DMS114 treated with DMSO at 0.1 percent for 48 hours (cell line): ENCODE measurements at regions not wholly inside any gene's neighbourhood (a gene's known extent, or its start where the extent isn't known, plus 50 kb on each side); places are given as distances from the start of the nearest gene placed in this dataset.
A peak's percentile ranks its signal among the peaks of the same experiment; 100 is the strongest.

Source experiments
- DNase-seq: peaks from one replicate; lab custom pipeline; 2025; ENCODE audit not compliant: unreplicated experiment; lab: John Stamatoyannopoulos, UW

DNA sequence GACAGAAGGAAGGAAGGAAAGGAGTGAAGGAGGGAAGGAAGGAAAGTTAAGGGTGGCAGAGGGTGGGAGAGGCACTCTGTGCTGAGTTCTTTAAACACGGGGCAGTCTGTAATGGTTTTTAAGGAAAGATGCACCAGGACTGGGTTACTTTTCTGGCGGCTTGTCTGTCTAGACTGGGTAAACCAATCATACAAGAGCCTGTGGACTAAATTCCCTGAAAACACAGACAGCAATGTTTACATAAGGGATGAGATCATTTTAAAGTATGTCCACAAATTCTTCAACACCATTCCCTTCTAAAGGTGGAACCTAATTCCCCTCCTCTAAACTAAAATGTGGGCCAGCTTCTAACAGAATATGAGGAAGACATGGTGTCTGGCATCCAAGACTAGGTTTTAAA lies 235.5 kb upstream of the IGF1R start:
- DNase-seq = no peak

DNA sequence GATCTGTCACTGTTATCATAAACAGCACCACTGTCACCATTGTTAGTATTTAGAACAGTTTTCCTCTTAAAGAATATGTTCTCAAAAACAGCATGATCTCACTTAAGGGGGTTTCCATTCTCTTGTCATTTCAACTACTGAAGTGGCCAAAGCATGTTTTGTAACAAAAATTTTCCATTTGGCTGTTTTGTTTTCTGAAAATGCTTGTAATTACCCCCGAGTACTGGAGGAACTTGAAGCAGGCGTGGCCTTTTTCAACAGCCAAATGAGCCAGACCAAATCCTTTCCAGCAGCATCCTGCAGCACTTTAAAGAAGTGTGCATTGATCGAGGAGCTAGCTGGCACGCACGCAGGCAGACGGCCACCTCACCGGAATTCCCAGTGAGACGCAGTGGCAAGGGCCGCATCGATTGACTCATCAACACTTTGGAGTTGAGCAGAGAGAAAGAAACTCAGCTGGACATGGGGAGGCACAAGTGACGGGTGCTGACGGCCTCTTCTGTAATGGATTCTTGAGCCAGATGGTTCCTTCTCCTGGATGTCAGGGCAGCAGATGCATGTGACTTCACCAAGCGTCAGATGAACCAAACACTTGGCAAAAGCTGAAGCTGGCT lies 234.3 kb upstream of the IGF1R start:
- DNase-seq = no peak

DNA sequence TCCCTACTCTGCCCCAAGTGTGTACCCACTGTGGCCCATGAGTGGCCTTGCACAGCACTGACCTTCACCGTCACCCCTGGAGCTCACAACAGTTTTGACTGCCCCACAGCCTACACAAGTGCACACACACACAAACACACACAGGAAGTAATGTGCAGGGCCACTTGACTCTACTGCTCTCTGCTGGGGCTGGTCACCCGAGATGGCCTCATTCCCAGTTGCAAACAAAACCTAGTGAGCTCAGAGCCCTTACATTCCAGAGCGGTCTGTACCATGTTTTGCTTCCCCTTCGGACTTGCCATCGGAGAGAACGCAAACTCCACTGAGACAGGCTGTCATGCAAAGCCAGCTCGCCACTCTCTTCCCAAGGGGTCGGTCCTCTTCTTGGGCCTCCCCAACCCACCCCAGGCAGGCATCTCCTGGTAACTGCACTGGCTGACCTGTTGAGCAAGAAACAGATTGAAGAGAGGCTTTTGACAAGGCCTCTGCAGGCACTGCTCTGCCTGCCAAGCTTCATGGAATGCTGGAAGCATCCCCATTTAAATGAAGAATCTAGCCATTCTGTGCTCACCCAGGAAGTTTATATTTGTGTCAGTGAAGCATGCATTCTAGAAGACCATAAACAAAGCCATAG lies 232.0 kb upstream of the IGF1R start:
- DNase-seq = no peak

DNA sequence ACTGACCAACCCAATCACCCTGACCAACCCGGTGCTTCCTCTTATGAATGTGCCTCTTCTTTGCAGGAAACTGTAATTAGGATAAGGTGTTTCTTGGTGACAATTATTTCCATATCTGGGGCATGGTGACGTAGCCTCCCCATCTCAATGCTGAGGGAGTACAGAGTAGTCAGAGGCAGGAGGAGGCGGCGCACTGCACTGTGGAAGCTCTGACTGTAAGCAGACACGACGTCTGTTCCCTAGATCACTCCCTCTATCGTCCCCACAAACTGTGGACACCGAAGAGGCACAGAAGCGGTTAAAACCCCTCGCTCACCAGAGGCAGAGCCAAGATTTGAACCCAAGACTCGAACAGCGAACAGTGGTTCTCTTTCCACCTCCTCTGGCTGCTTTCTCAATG lies 231.0 kb upstream of the IGF1R start:
- no peak for DNase-seq

DNA sequence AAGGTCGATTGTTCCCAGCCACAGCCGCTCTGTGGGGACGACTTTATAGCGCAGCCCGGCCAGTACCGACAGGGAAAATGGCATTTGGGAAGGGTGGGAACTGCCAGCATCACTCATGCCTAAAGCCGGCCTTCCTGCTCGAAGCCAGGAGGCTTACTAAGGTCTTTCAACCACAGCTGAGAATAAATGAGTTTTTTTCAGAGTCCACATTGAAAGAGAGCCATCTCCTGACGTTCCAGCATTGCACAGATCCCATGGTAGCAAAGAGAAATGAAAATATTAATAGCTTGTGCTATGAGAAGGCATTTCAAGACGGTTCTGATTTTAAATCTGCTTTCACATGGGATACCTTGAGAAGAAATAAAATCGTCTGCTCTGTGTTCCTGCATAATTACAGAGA lies 230.2 kb upstream of the IGF1R start:
- DNase-seq = no peak

DNA sequence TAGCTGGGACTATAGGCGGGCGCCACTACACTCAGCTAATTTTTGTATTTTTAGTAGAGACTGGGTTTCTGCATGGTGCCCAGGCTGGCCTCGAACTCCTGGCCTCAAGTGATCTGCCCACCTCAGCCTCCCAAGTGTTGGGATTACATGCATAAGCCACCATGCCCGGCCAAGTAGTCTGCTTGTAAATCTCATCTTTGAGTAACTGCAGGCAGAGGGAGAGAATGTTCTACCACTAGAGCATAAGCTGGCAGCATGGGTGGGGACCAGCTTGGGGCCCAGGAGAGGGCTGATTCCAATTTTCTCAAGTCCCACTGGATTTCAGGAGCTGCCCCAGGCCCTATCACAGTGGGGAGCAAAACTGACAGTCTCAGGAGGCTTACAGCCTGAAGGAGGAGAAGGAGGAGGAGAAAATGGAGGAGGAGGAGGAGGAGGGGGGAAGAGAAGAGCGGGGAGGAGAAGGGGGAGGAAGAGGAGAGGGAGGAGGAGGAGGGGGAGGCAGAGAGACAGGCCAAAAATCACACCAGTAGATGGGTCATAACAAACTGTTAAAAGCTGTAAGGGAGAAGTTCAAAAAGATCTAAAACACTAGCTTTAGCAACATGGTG lies 229.1 kb upstream of the IGF1R start:
- DNase-seq = no peak

DNA sequence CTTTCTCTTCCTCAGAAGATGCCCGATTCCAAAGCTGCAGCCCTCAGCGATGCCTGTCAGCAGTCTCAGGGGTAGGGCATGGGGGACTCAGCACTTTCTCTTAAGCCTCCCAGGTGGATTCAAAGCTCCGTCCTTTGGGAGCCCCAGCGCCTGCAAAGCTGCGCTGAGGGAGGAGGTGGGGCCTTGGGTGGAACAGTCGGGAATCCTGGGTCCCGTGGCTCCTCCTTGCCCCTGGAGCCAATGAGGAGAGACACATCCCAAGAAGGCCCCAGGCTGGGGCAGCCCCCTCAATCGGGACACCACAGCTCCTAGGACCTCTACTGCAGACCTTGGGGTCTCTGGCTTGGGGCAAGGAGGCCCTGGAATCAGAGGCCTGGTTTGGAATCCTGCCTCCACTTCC lies 227.5 kb upstream of the IGF1R start:
- DNase-seq = peak; percentile 42

DNA sequence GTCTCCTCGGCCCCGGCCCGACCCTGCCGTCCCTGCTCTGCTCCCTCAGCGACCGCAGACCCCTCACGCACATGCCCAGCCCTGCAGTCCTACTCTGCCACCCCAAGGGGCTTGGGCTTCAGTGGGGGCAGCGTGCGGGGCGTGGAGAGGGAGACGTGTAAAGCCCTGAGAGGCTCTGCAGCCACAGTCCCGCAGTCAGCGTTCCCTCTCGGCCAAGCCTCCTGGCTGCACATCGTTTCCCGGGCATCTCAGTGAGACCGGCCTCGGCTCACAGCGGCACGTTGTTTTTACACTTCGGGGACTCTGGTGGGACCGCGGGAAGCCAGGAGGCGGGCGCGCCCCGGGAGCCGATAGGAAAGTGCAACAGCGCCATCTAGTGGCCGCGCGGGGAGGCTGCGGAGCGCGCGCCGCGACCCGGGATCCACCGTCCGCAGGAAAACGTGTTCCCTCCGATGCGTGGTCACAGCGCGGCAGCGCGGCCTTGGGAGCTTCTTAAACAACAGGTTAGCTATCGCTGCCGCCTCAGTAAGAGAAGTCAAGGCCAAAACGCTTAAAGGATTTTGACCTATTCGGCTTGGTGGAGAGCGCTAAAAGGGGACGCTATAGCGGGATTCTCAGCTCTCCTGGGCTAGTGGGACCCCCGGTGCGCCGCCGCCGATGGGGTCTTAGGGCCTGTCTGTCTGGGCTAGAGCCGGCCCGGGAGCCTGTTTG lies 226.8 kb upstream of the IGF1R start:
- peak; percentile 34 for DNase-seq

DNA sequence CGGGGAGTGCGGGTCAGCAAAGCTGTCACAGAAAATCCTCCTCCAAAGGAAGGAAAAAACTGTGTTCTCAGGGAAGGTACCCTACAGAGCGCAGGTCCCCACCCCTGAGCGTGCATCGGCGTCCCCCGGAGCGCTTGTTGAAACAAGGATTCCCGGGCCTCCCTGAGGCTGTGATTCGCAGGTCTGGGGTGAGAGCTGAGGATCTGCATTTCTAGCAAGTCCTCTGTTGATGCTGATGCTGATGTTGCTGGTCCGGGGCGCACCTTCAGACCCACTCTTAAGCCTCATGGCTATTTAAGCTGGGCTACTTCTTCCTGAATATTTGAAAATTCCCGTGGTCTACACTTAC lies 226.2 kb upstream of the IGF1R start:
- DNase-seq = no peak

DNA sequence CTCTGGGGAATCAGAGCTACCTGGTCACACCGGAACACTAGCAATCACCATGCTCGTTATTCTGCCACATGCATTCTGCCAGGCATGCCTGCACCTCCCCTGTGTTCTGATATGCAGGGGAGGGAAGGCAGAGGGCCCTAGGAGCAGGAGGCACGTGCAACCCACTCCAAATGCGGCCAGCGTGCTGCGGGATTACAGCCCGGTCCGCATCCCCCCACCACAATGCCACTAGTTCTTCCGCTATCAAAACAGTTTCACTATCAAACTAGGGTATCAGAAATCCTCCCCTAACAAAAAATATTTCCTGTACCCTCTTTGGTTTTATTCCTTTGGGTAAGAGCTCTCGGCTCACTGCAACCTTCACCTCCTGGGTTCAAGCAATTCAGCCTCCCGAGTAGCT lies 223.2 kb upstream of the IGF1R start:
- no peak for DNase-seq

DNA sequence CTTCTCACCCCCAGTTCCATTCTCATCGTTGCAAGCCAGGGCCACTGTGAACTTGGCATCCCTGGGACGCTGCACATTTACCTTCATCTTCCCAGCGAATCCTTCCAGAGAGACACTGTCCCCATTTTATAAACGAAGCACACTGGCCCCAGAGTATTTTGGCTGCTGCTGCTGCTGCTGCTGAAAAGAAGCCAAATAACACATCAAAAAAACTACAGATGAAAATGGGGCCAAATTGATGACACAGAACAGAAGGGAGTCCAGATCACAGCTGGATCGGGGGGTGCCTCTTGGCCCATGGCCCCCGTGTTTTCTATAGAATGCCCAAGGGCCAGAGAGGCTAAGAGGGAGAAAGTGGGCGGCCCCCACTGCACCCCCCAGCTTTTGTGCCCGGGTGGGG lies 221.0 kb upstream of the IGF1R start:
- no peak for DNase-seq

DNA sequence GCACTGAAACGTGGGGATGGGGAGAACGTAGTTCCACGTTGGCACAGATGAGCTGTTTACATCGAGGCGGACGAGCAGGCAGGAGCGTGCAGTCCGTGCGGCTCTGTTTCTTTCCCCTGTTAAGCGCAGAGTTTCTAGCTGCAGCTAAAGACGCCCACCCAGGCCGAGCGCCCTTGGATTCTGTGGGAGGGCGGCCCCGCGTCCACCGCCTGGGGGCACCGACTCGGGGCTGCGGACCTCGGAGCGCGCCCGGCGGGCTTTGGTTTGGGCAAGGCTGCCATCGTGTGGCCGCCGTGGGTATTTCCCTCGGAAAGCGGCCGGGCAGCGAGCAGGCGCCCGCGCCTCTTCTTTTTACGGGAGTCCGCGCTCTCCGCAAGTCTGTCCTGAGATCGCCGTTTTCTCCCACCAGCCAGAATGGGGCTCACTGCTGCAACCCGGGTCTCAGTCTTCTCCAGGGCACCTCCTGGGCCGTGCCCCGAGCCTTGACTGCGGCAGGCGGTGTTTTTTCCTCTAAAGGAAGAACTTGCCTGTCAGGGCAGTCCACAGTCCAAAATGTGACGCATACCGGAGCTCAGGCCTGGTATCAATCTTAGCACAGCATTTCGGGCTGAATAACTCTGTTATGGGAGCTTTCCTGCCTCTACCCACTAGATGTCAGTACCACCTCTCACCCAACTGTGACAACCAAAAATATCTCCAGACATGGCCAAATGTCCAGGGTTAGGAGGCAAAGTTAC lies 219.9 kb upstream of the IGF1R start:
- peak; percentile 74 for DNase-seq

DNA sequence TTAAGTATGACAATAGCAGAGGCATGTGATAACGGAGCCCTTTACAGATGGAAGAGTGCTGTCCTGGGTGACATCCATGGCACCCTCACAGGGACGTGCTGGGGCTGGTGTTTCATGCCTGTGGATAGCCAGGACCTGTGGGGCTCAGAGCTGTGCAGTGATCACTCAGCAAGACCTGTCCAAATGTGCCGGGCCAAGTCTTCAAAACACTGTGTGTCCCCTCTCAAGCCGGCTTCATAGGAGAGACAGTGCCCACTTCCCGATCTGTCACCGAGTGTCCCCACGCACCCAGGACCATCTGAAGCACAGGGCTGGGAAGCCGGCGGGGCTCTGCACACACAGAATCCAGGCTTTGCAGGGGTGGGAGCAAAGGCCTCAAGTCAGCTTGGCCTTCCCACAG lies 217.2 kb upstream of the IGF1R start:
- no peak for DNase-seq

DNA sequence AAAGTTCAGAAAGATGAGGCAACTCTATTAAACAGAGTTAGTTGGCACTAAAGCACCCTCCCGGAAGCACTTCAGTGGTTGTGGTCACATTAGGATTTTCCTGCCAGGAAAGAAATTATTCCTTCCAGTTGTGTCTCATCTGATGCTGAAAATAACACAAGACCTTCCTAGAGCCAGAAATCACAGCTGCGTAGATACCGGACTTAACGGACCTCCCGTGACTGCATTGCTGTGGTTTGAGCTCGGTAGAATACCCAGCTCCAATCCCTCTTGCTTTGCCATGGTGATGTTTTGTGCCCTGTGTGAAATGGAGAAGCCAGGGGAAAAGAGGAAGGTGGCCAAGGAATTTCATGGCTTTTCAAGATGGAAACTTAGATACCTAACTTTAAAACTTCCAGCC lies 215.0 kb upstream of the IGF1R start:
- DNase-seq = no peak

DNA sequence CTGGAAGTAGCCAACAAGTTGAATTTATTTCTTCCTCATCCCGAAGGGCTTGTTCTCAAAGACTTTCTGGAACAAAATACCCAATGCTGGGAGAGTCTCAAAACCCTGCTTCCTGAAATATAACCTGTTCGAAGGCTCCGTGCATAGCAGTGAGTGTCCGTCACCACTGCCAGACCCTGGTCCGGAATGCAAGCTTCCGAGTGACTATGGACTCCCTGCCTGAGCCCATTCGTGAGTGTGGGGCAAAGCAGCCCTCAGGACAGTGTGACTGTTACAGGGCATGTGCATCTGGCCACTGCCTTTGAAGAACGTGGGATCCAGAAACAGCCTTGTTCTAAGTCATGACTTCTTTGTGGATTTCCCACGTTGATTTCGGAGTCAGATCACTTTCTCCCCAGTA lies 214.5 kb upstream of the IGF1R start:
- no peak for DNase-seq

DNA sequence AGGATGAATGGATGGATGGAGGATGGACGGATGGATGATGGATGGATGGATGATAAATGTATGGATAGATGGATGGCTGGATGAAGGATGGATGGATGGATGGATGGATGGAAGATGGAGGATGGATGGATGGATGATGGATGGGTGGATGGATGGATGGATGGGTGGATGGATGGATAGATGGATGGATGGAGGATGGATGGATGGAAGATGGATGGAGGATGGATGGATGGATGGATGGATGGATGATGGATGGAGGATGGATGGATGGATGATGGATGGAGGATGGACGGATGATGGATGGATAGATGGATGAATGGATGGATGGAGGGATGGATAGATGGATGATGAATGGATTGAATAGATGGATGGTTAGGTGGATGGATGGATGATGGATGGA lies 210.6 kb upstream of the IGF1R start:
- no peak for DNase-seq

DNA sequence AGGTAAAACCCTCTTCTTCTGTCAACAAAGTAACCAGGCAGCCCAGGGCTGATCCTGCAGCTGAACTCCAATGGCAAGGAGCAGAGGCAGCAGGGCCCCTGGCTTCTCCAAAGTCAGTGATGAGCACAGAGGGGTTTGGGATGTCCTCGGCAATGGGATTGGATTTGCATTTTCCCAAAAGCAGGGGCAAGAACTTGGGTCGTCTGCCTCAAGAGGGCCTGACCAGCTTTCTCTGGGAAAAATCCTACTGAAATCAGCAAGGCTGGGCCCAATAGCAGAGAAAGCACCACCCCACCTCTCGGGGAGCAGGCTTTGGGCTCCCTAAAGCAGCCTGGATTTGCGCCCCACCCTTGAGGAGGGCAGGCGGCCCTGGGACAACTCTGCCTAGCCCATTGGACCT lies 210.0 kb upstream of the IGF1R start:
- DNase-seq = no peak

DNA sequence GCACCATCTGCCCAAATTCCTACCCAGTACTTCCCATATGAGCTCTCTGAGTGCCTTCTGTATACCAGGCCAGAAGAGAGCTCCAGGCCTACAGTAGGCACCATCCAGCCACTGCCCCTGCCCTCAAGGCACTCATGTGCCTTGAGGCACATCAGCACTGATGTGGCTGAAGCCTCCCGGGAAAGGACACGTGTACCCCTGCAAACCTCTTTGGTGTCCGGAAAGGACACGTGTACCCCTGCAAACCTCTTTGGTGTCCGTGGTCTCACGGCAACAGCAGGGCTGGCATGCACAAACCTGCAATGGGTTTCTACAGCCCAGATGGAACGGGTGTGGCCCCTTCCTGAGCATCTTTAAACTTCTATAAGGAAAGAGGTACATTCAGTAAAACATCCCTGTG lies 209.4 kb upstream of the IGF1R start:
- DNase-seq = no peak

DNA sequence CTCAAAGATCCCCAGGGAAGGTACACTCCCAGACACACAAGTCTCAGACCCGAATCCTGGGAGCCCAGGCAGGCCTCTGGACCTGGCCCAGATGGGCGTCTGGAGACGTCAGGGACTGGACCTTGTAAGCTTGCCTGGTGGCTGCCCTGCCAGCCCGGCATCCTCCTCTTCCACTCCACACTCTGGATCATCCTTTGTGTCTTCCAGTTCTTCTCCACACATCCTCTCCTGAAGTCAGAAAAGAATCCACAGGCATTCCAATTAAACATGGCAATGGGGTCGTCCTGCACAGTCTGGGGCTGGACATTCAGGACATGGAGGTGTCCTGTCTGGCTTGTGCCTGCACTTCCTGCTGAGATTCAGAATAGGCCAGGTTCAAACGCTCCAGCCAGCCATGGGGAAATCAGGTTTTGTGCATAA lies 208.8 kb upstream of the IGF1R start:
- DNase-seq = no peak

DNA sequence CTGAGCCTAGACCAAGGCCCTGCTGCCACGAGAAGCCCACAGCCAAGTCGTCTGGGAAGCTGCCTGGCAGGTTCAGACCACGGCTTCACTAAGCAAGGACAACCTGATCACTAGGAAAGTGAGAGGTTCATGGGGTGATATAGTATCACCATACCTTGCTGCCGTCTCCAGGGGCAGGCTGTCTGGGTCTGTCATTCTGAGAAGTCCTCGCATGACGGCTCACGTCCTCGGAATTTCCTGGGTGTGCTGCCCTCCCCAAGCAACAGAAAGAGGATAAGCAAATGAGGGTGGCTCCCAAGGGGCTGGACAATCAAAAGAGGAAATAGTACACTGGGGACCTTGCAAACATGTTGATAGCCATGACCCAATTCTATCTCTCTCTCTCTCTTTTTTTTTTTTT lies 207.4 kb upstream of the IGF1R start:
- DNase-seq = no peak

DNA sequence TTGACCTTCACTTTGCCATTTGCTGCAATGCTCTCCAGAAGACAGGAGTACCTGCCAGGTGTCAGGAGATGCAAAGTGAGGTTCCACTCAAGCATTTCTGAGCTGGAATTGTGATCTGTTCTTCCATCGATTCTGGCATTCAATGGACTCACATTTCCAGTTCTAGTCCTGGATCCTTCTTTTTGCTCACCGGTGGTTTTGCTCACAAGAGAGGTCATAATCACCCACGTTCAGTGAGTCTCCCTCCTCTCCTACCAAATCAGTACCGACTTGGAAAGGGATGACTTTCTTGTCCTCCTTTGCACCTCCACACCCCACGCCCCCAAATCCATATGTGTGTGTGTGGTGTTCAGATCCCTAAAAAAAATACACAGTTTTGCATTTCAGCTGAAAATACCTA lies 206.7 kb upstream of the IGF1R start:
- no peak for DNase-seq

DNA sequence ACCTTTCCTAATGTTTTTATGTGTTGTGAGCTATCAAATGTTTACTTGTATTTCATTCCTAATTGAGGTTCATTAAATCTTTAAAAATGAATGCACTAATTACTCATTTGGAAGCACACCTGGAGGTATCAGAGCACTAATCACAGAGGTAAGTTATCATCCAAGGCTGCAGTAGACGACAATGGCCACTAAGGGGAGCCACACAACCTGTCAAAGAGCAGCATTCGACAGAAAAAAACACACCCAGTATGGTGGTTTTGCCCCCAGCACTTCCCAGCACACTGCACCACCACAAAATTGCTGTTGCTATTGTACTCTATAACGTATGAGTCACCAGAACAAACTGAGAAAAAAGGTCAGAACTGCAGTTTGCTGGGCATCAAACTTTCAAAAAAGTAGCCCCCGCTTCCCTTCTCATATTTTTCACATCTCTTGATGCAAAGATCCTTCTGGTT lies 205.9 kb upstream of the IGF1R start:
- DNase-seq = peak; percentile 47
